HG03060 (cell line): ENCODE measurements at regions not wholly inside any gene's neighbourhood (a gene's known extent, or its start where the extent isn't known, plus 50 kb on each side); places are given as distances from the start of the nearest gene placed in this dataset.
A peak's percentile ranks its signal among the peaks of the same experiment; 100 is the strongest.
"Not testable (repeated sequence)": the region's sequence is repeated elsewhere in the genome, so short reads cannot be mapped to it uniquely, and the experiment has no call there.

Source experiments
- ATAC-seq: cut with Tn5 transposase; IDR thresholded peaks from one replicate; pipeline ENCODE4 v1.9.1; 2021; ENCODE audit warnings: low read depth, moderate number of reproducible peaks; ENCODE audit not compliant: unreplicated experiment

DNA sequence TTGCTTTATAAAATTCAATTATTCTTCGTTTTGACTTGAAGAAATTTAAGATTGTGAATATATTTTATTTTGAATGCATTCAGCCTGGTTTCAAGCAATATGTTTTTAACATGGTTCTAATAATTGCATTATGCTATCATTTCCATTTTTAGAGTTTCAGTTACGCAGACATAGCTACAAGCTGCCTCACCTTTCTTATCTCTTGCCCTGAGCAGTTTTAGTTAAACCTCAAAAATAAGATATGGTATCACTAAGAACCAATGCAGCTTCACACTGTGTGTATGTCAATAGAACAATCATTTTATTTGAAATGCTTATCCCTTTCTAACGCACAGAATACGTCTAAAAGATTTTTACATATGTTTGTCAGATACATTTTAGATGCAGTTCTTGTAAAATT lies 632.6 kb upstream of the KCND2 start:
- no peak for ATAC-seq

GRCh38 chr7:119640861-119641260 lies 632.1 kb upstream of the KCND2 start:
- no peak for ATAC-seq

GRCh38 chr7:119643558-119643957 lies 629.4 kb upstream of the KCND2 start:
- no peak for ATAC-seq

- ATAC-seq, result no peak
These were observed 625.7 kb upstream of the KCND2 start for GRCh38 chr7:119647286-119647685.

DNA sequence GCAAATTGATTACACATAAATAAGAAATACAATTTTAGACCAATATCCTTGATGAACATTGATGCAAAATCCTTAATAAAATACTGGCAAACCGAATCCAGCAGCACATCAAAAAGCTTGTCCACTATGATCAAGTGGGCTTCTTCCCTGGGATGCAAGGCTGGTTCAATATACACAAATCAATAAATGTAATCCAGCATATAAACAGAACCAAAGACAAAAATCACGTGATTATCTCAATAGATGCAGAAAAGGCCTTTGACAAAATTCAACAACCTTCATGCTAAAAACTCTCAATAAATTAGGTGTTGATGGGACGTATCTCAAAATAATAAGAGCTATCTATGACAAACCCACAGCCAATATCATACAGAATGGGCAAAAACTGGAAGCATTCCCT lies 624.2 kb upstream of the KCND2 start:
- ATAC-seq, result not testable (repeated sequence)

DNA sequence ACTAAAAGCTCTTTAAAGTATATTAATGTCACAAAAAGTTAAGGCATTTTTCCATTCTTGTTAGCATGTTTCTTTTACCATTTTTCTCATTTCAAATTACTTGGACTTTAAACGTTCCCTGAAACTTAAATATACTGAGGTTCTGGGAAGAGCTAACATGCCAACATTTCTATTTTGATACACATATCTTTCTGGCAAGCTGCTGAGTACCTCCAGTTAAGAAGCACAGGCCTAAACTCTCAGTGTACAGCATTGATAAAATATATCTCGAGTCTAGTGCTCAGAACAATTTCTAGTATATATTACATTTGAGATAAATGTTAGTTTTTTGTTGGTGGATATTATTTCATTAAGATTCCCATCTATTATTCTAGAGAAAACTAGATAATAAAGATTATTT lies 612.9 kb upstream of the KCND2 start:
- no peak for ATAC-seq

DNA sequence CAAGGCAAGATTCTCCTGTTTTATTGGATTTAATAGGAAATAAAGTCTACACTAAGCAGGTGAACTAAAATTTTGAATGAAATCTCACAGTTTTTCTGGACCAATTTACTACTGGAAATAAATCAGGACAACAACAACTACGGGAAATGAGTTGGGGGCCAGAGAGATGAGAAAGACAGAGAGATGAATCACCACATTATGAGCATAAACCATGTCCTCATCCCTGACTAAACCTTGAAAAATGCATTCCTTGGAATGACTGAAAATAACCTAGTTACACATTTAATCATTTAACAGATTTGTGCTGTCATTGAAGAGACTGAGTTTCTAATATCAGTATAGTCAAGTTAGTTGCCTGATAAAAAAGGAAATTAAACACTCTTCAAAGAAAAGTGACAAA lies 608.4 kb upstream of the KCND2 start:
- ATAC-seq, result no peak

- no peak for ATAC-seq
These were observed 607.2 kb upstream of the KCND2 start for GRCh38 chr7:119665796-119666195.

GRCh38 chr7:119681336-119681735 lies 591.6 kb upstream of the KCND2 start:
- ATAC-seq, result no peak

DNA sequence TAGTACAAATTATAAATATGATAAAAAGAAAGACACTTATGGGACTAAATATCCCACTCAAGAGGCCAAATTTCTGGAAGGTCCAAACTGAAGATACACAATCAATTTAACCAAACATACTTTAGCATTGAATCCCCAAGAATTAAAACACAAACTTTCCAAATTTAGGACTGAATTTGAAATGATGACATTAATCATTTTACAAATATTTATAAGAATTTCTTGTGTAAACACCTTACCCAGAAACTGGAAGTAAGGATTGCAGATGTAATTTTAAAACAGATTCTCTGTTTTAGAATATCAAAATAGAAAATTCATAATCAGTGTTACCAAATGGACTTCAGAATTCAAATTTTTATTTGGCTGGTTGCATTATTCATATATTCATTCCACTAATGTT lies 588.2 kb upstream of the KCND2 start:
- ATAC-seq, result no peak

- no peak for ATAC-seq
These were observed 587.1 kb upstream of the KCND2 start for GRCh38 chr7:119685906-119686305.

- no peak for ATAC-seq
These were observed 584.1 kb upstream of the KCND2 start for GRCh38 chr7:119688831-119689230.

DNA sequence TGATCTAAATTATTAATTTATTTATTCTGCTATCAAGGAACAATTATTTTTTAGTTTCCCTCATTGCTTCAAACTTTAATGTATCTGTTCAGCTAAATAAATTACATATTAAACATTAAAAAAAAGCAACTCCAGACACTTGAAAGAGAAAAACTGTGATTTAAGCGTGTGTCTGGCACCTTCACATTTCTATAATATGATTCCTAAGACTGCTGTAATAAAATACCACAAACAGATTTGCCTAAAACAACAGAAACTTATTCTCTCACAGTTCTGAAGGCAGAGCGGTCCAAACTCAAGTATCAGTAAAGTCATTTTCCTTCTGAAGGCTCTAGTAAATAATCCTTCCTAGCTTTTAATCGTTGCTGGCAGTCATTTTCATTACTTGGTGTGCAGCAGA lies 580.4 kb upstream of the KCND2 start:
- no peak for ATAC-seq

GRCh38 chr7:119694506-119694905 lies 578.5 kb upstream of the KCND2 start:
- no peak for ATAC-seq

GRCh38 chr7:119696336-119696735 lies 576.6 kb upstream of the KCND2 start:
- ATAC-seq, result no peak

DNA sequence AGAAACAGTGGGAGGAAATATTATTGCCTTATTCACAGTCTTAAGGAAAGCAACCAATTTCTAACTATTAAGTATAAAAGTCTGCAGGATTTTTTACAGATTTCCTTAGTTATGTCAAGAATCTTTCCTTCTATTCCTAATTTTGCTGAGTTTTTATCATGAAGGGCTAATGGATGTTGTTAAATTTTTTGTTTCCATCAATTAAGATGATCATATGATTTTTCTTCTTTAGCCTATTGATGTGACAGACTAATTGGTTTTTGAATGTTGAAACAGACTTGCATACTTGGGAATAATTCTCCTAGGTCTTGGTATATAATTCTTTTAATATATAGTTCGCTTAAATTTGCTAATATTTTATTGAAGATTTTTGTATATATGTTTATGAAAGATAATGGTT lies 569.1 kb upstream of the KCND2 start:
- ATAC-seq, result no peak

GRCh38 chr7:119706608-119707007 lies 566.4 kb upstream of the KCND2 start:
- no peak for ATAC-seq

DNA sequence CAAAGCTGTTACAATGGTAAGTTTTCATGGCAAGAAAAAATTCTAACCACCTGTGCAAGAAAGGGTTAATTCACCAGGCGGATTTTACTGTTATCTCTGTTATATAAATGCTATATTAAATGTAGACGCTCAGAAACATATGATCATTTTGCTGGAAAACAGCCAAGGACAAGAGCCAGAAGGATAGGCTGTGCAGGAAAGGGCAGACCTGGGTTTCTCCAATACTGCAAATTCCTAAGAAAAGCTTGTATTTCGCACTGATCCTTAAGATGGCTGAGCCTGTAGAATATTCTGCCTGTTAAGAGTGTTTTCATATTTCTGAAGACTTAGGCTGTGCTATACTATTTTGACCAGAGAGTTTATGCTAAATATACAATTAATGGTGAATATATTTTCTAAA lies 564.1 kb upstream of the KCND2 start:
- no peak for ATAC-seq

GRCh38 chr7:119711104-119711503 lies 561.9 kb upstream of the KCND2 start:
- peak; percentile 67 for ATAC-seq

DNA sequence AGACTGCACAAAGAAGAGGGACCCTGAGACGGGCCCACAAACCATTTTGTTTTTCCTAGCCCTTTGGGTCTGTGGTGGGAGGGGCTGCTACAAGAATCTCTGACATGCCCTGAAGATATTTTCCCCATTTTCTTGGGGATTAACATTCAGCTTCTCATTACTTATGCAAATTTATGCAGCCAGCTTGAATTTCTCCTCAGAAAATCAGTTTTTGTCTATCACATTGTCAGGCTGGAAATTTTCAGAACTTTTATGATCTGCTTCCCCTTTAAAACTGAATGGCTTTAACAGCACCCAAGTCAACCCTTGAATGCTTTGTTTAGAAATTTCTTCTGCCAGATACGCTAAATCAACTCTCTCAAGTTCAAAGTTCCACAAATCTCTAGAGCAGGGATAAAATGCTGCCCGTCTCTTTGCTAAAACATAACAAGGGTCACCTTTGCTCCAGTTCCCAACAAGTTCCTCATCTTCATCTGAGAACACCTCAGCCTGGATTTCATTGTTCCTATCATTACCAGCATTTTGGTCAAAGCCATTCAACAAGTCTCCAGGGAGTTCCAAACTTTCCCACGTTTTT lies 560.0 kb upstream of the KCND2 start:
- no peak for ATAC-seq

DNA sequence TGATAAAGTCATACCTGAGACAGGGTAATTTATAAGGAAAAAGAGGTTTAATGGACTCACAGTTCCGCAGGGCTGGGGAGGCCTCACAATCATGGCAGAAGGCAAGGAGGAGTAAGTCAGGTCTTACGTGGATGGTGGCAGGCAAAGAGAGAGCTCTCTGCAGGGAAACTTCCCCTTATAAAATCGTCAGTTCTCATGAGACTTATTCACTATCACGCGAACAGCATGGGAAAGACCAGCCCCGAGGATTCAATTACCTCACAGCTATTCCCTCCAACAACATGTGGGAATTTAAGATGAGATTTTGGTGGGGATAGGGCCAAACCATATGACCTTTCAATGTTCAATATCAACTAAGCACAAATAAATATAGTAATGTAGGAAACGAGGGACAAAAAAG lies 559.4 kb upstream of the KCND2 start:
- no peak for ATAC-seq

DNA sequence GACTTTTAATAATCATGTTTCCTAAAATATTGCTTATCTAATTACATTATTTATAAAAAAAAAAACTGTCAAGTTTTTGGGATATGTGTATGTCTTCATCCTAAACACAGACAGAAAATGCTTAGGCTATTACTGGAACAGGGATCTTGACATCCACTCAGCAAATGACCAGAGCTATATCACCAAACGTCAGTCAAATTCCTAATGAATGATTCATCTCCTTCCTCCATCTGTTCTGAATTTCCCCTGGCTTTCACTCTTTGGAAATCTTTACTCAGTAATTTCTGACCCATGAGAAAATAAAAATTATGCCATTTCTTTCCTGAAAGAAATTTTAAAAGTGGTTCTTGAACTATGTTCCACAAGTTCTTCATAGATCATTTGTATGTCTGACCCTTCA lies 552.4 kb upstream of the KCND2 start:
- no peak for ATAC-seq
